ENCODE measurements at regions not wholly inside any gene's neighbourhood (a gene's known extent, or its start where the extent isn't known, plus 50 kb on each side); places are given as distances from the start of the nearest gene placed in this dataset.

DNA sequence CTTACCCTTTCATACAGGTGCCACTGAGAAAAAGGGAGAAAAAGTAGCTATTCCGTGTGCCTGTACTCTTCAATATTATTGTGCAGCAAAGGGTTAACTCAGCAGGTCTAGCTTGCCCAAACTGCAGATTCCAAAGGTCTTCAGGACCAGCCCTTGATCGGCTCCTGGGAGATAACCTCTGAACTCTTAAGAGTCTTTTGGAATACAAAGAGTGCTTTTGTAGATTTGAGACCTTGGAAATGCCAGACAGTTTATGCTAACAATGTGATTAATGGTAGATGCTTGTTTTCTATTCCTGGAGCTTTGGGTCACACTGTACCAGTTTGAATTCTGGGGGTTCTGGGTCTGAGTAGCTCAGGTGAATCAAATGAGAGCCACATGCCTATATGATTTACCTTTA lies 844.7 kb upstream of the MIR17HG start:
- TF ChIP-seq ZNF274 (IDR thresholded peaks at IDR 0.05; ENCODE audit: low read depth, low read length) = no peak
- no peak for TF ChIP-seq YY1 (IDR thresholded peaks at IDR 0.05; ENCODE audit: insufficient read depth, insufficient read length)
